Spleen (tissue), 7 donors: ENCODE measurements at regions not wholly inside any gene's neighbourhood (a gene's known extent, or its start where the extent isn't known, plus 50 kb on each side); places are given as distances from the start of the nearest gene placed in this dataset.

Experiments used
- POLR2A ChIP-seq, 3 donors: fragments of 450-650 bp; IDR thresholded peaks; one replicate each; pipeline ENCODE4 v1.5.1; 2017; ENCODE audit warnings: antibody characterized with exemption in 3 of 3, mild to moderate bottlenecking in 1 of 3
- POLR2AphosphoS5 ChIP-seq, 3 donors: sonication (generic); formaldehyde crosslinking; IDR thresholded peaks; one replicate each; pipeline ENCODE4 v1.5.1; 2017; ENCODE audit warnings: antibody characterized with exemption in 3 of 3
- TF ChIP-seq, protein P1 (sequence below), 11 experiments: fragments of 200-600 bp in 7 of 11; fragments of 450-650 bp in 4 of 11; sonication (generic) in 4 of 11; IDR thresholded peaks in 8 of 11; conservative IDR thresholded peaks in 3 of 11; 1 replicate in 7 of 11; 2 replicates in 4 of 11; pipeline versions ENCODE4 v1.4.0 to v1.8.0; 2016 to 2021; ENCODE audit warnings: antibody characterized with exemption in 11 of 11, inconsistent platforms in 4 of 11, mild to moderate bottlenecking in 1 of 11
- donor health status: DM: no; HTN: no; CAD: no; lungs with moderate emphysema.
- donor health status: DM: no; HTN: no; CAD: no.
- donor health status: DM: no; HTN: no; CAD: no.

DNA sequence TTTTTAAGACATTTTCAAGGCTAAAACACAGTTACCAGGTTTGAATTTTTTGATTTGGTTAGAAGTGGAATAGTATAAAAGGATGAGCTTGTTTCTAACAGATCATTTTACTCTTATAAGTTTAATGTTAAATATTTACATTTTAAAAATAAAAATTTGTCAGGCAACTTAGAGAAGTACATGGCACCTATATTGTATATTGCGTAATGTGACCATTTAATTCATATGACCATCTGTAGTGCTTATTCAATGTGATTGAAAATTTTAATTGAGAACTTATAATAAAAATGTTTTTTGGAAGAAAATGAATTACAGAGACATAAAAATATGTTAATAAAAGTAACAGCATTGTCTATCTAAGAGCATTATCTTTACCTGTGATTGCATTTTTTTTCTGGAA, 1632.4 kb downstream of the RPA4 start:
- TF ChIP-seq, protein P1, sequence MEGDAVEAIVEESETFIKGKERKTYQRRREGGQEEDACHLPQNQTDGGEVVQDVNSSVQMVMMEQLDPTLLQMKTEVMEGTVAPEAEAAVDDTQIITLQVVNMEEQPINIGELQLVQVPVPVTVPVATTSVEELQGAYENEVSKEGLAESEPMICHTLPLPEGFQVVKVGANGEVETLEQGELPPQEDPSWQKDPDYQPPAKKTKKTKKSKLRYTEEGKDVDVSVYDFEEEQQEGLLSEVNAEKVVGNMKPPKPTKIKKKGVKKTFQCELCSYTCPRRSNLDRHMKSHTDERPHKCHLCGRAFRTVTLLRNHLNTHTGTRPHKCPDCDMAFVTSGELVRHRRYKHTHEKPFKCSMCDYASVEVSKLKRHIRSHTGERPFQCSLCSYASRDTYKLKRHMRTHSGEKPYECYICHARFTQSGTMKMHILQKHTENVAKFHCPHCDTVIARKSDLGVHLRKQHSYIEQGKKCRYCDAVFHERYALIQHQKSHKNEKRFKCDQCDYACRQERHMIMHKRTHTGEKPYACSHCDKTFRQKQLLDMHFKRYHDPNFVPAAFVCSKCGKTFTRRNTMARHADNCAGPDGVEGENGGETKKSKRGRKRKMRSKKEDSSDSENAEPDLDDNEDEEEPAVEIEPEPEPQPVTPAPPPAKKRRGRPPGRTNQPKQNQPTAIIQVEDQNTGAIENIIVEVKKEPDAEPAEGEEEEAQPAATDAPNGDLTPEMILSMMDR (IDR thresholded peaks at IDR 0.05 in 8 of 11, conservative IDR thresholded peaks at IDR 0.05 in 3 of 11) = no peak
- TF ChIP-seq POLR2A (IDR thresholded peaks at IDR 0.05) (no peak), POLR2AphosphoS5 (IDR thresholded peaks at IDR 0.05) (no peak)
